Hypothalamus (tissue), 51 donors: ENCODE measurements at regions not wholly inside any gene's neighbourhood (a gene's known extent, or its start where the extent isn't known, plus 50 kb on each side); places are given as distances from the start of the nearest gene placed in this dataset.
"Not testable (repeated sequence)": the region's sequence is repeated elsewhere in the genome, so short reads cannot be mapped to it uniquely, and the experiment has no call there.

Source experiments
- DNase-seq, 51 donors: peaks; one replicate each; lab custom pipeline; 2025; lab: John Stamatoyannopoulos, UW

- DNase-seq: no peak
Observed at GRCh38 chr22:25482091-25482760, 82.2 kb upstream of the GRK3 start.

GRCh38 chr22:25482868-25483639 is 81.4 kb upstream of the GRK3 start:
- peak in 30 of 51 donors; percentile 4 to 81 (median 40) for DNase-seq

DNA sequence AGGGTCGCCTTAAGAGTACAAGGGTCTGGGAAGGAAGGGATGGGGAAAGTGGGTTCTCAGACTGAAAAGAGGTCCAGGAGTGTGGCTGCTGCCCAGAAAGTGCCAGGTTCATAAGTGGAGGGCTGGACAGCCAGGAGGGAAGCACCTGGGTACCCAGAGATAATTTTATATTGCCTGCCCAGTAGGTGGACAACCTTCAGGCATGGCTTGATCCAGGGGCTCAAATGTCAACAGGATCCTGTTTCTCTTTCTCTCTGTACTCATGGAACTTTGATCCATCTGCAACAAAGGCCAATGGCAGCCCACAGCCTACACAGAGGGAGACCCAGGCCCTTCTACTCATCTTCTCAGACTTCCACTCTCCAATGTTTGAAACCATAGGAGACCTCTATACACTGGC is 80.5 kb upstream of the GRK3 start:
- DNase-seq: no peak

DNA sequence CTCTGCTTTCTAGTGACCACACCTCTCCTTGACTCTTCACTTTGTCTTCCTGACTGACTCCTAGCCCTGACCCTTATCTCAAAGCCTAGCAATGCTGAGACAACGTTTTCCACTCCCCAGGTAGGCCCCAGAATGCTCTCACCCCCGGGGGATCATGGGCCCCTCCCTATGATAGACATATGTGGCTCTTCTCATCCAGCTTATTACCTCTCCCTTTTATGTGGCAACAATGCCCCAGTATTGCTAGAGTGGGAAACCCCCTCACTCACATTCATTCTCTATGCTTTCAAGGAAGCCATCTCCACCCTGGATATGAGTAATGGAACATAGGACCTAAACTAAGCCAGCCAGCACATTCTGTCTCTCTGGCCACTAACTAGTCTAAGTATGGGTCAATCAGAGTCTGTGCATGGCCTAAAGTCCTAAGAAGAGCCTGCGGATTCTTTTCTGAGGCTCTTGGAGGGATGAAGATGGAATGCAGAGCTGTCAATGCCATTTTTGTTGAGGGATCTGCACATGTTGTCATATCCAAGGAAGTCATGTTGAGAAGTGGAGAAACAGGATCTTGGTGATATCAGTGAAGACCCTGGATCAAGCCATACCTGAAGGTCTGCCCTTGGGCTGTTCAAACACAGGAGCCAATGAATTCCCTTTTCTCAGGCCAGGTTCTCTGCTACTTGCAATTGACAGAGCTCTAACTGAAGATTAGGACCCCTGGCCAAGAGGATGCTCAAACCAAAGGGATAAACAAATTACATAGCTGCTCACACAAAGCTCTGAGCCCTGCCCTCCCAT is 79.8 kb upstream of the GRK3 start:
- DNase-seq: no peak

- DNase-seq: no peak
Observed at GRCh38 chr22:25485626-25486545, 78.6 kb upstream of the GRK3 start.

GRCh38 chr22:25487508-25487907 is 77.0 kb upstream of the GRK3 start:
- DNase-seq: no peak

- peak in 26 of 51 donors; percentile 7 to 64 (median 30) for DNase-seq
Observed at GRCh38 chr22:25488244-25489020, 76.0 kb upstream of the GRK3 start.

DNA sequence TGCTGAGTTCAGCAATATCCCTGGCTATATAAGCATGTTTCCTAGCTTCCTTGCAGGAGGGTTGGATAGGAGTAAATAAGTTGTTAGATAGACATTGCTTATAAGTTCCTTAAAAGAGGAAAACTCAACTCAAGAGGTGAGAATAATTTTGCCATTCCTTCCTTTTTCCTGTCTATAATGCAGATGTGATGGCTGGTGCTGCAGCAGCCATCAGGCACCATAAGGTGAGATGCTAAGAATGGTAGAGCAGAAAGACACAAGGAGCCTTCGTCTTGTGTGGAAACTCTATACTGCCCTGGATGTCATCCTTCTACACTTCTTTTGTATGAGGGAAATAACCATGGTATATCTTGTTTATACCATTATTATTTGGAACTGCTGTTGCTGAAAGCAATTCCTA is 74.5 kb upstream of the GRK3 start:
- no peak for DNase-seq

DNA sequence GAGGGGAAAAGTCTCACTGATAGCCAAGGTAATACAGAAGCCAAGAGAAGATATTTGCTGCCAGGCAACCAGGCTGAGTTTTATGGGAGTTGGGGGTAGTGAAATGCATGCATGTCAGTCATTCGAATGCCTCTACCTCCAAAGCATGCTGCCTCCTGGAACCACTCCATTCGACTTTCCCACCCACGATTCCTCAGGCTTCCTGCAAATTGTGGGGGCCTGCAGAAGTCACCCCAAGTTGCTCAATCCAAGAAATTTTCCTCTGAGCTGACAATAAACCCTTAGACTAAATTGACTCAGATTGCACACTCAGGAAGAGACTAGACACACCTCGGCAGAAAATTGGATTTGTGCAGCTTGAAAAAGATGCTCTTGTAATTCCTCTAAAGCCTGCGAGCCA is 73.6 kb upstream of the GRK3 start:
- peak in 1 of 51 donors; percentile 2 for DNase-seq

DNA sequence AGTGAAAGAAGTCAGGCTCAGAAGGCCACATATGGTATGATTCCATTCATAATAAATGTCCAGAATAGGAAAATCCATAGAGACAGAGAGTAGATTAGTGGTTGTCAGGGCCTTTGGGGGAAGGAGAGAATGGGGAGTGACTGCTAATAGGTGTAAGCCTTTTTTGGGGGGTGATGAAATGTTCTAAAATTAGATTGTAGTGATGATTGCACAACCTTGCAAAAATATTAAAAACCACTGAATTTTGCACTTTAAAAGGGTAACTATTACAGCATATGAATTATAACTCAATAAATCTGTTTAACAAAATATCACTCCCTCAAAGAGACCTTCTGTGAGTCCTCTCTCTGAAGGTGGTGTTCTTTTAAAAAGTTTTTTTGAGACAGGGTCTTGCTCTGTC is 72.3 kb upstream of the GRK3 start:
- DNase-seq: no peak

GRCh38 chr22:25492841-25493734 is 71.4 kb upstream of the GRK3 start:
- DNase-seq: peak in 32 of 51 donors; percentile 5 to 86 (median 44)

GRCh38 chr22:25493794-25494193 is 70.7 kb upstream of the GRK3 start:
- DNase-seq: peak in 1 of 51 donors; percentile 40

DNA sequence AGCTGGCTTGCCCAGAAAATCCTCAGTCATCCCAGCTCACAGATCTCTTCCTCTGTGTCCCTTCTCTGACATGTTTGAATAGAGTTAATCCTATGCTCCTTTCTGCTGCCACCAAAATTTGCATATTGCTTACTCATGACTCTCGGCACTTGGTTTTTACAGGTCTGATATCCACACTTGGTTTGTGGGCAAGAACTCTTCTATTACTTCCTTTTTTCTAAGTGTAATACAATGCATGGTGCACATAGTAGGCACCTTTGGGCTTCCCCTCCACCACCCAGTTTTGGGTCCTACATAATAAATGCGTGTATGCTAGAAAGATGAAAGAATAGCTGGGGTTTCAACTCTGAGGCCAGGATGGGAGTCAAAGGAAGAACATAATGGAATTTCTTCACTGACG is 69.7 kb upstream of the GRK3 start:
- no peak for DNase-seq

- no peak for DNase-seq
Observed at GRCh38 chr22:25495285-25495684, 69.2 kb upstream of the GRK3 start.

DNA sequence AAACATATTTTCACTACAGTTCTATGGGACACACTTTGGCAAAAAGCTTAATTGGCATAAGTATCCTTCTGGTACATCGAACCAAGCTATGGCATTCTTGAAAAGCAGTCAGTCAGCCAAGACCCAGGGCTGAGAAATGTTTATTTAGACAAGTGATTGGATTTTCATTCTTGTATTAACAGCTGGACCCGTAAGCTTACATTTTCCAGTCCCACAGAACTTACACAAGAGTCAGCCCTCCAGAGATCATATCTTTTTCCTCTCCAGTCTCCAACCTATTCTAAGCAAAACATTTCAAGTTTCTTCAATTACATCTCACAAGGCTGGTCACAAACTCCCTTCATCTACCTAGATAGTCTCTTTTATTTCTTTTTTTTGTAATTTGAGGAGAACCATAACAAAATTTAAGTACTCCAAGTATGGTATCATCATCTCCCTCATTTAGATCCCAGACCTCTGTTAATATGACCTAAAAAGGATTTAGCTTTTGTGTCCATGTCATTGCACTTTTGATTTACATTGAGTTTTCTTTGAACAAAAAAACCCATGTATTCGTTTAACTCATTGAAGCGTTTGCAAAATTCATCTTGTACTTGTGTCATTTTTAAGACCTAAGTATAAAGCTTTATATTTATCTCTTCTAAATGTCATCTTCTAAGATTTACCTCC is 67.9 kb upstream of the GRK3 start:
- DNase-seq: no peak

- no peak for DNase-seq
Observed at GRCh38 chr22:25497181-25497641, 67.3 kb upstream of the GRK3 start.

- no peak for DNase-seq
Observed at GRCh38 chr22:25497716-25498115, 66.8 kb upstream of the GRK3 start.

- DNase-seq: not testable (repeated sequence)
Observed at GRCh38 chr22:25500671-25501070, 63.8 kb upstream of the GRK3 start.
